ENCODE measurements at regions not wholly inside any gene's neighbourhood (a gene's known extent, or its start where the extent isn't known, plus 50 kb on each side); places are given as distances from the start of the nearest gene placed in this dataset.
A peak's percentile ranks its signal among the peaks of the same experiment; 100 is the strongest.

DNA sequence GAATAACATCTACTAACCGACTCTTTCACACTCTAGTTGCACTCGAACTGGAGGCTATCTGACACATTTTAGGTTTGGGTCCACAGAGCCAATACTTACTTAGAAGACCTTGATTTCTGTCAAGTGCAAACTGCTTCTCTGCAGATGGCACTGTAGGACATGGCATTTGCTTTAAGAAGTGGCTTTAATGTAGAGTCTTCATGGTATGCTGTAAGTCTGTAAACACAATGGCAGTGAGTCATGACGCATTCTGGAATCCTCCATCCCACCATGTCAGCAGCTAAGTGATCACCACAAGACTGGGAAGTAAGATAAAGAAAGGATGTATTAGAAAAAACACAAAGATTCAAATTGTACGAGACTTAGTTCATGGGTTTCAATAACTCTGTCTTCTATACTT is 377.0 kb upstream of the NOX3 start:
- ChIA-PET POLR2A (ENCODE audit: low non-redundant PET) (no interaction called here), CTCF (no interaction called here)
- DNase-seq (ENCODE audit: low spot score) = no peak
- TF ChIP-seq, protein P1, sequence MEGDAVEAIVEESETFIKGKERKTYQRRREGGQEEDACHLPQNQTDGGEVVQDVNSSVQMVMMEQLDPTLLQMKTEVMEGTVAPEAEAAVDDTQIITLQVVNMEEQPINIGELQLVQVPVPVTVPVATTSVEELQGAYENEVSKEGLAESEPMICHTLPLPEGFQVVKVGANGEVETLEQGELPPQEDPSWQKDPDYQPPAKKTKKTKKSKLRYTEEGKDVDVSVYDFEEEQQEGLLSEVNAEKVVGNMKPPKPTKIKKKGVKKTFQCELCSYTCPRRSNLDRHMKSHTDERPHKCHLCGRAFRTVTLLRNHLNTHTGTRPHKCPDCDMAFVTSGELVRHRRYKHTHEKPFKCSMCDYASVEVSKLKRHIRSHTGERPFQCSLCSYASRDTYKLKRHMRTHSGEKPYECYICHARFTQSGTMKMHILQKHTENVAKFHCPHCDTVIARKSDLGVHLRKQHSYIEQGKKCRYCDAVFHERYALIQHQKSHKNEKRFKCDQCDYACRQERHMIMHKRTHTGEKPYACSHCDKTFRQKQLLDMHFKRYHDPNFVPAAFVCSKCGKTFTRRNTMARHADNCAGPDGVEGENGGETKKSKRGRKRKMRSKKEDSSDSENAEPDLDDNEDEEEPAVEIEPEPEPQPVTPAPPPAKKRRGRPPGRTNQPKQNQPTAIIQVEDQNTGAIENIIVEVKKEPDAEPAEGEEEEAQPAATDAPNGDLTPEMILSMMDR (conservative IDR thresholded peaks at IDR 0.05; ENCODE audit: low read depth) = no peak
- no peak overlapping the region for H3K27ac ChIP-seq

GRCh38 chr6:155830531-155830930 is 374.9 kb upstream of the NOX3 start:
- CTCF ChIA-PET = no interaction called here
- DNase-seq (ENCODE audit: low spot score) = no peak
- POLR2A ChIA-PET (ENCODE audit: low non-redundant PET) = no interaction called here
- H3K27ac ChIP-seq = no peak overlapping the region
- TF ChIP-seq, protein P1 (conservative IDR thresholded peaks at IDR 0.05; ENCODE audit: low read depth) = no peak

DNA sequence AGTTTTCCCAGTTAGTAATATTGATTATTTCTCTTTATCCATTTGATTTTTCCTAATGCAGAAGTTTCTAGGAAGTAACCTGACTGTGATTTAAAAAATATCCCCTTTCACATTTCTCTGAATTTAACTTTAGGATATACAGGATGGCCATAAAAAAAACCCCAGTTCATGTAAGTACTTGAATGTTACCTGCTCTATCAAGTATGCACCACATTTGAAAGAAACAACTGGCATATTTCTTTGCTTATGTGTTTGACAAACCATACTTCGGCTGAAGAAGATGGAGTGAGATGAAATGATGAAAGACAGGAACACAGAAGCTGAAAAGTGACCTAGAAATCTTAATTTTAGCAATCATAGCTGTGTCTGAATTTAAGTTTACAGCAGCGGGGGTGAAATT is 374.0 kb upstream of the NOX3 start:
- no peak overlapping the region for H3K27ac ChIP-seq
- ChIA-PET POLR2A (ENCODE audit: low non-redundant PET) (no interaction called here), CTCF (no interaction called here)
- TF ChIP-seq, protein P1 (conservative IDR thresholded peaks at IDR 0.05; ENCODE audit: low read depth) = no peak
- DNase-seq (ENCODE audit: low spot score) = no peak

GRCh38 chr6:155828989-155829388 is 373.4 kb upstream of the NOX3 start:
- ChIA-PET CTCF (no interaction called here), POLR2A (ENCODE audit: low non-redundant PET) (no interaction called here)
- peak; percentile 3 for DNase-seq (ENCODE audit: low spot score)
- no peak overlapping the region for H3K27ac ChIP-seq
- TF ChIP-seq, protein P1 (conservative IDR thresholded peaks at IDR 0.05; ENCODE audit: low read depth) = no peak

- no peak for DNase-seq (ENCODE audit: low spot score)
- TF ChIP-seq, protein P1 (conservative IDR thresholded peaks at IDR 0.05; ENCODE audit: low read depth) = no peak
- POLR2A ChIA-PET (ENCODE audit: low non-redundant PET) = no interaction called here
- H3K27ac ChIP-seq = no peak overlapping the region
- CTCF ChIA-PET = no interaction called here
These were observed 363.1 kb upstream of the NOX3 start for GRCh38 chr6:155818698-155819097.

DNA sequence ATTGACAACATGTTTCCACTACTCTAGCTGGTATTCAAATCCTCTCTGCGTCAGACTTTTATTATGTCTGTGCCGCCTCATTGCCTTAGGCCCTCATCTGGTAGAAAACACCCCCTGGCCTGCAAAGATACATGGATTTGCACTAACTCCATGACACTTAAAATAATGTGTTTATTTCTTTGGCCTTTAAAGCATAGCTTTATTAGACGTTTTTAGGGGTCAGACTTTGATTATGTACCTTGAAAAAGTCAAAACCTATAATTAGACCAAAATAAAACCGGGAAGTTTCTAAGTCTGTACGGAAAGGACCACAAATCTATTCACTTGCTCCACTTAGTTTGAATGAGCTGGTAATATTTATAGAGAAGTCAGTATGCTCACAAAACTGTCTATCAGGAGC is 357.9 kb upstream of the NOX3 start:
- ChIA-PET POLR2A (ENCODE audit: low non-redundant PET) (no interaction called here), CTCF (no interaction called here)
- no peak for DNase-seq (ENCODE audit: low spot score)

More for the DNA sequence above, 357.9 kb upstream of the NOX3 start:
- TF ChIP-seq, protein P1 (conservative IDR thresholded peaks at IDR 0.05; ENCODE audit: low read depth) = no peak
- H3K27ac ChIP-seq = no peak overlapping the region

All from RWPE1 (cell line).